GM19372 (cell line): ENCODE measurements at regions not wholly inside any gene's neighbourhood (a gene's known extent, or its start where the extent isn't known, plus 50 kb on each side); places are given as distances from the start of the nearest gene placed in this dataset.
"Not testable (repeated sequence)": the region's sequence is repeated elsewhere in the genome, so short reads cannot be mapped to it uniquely, and the experiment has no call there.

Experiments used
- ATAC-seq: cut with Tn5 transposase; IDR thresholded peaks from one replicate; pipeline ENCODE4 v1.9.1; 2021; ENCODE audit warnings: mild to moderate bottlenecking, low read depth, moderate library complexity; ENCODE audit not compliant: unreplicated experiment

DNA sequence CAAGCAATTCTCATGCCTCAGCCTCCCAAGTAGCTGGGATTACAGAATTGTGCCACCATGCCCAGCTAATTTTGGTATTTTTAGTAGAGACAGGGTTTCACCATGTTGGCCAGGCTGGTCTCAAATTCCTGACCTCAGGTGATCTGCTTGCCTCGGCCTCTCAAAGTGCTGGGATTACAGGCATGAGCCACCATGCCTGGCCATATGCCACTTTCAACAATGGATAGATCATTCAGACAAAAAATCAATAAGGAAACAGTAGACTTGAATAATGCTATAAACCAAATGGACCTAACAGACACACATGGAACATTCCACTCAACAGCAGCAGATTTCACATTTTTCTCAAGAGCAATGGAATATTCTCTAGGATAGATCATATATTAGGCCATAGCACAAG lies 50.5 kb upstream of the RALGPS2 start:
- not testable (repeated sequence) for ATAC-seq
